H9 (cell line): ENCODE measurements at regions not wholly inside any gene's neighbourhood (a gene's known extent, or its start where the extent isn't known, plus 50 kb on each side); places are given as distances from the start of the nearest gene placed in this dataset.
A peak's percentile ranks its signal among the peaks of the same experiment; 100 is the strongest.

ENCODE experiments used
- DNase-seq: peaks from one replicate; pipeline ENCODE4 v3.0.0-alpha.2; 2017
- H2AFZ ChIP-seq: one replicate; pipeline ENCODE4 v1.6.1; 2013; ENCODE audit warnings: mild to moderate bottlenecking, low read length, control low read depth, moderate library complexity
- H2AK5ac ChIP-seq: 2 replicates; pipeline ENCODE4 v1.6.1; 2013; ENCODE audit warnings: low read length, control low read depth, mixed read lengths; ENCODE audit not compliant: insufficient read length
- H2BK120ac ChIP-seq: one replicate; pipeline ENCODE4 v1.6.1; 2013; ENCODE audit warnings: low read depth, mild to moderate bottlenecking, low read length, control low read depth, inconsistent platforms; ENCODE audit not compliant: poor library complexity, severe bottlenecking
- H2BK12ac ChIP-seq: 2 replicates; pipeline ENCODE4 v1.6.1; 2013; ENCODE audit warnings: low read length, control low read depth, mixed read lengths, low read depth; ENCODE audit not compliant: insufficient read length
- H2BK15ac ChIP-seq: 2 replicates; pipeline ENCODE4 v1.6.1; 2013; ENCODE audit warnings: low read depth, low read length, control low read depth
- H2BK20ac ChIP-seq: one replicate; pipeline ENCODE4 v1.6.1; 2013; ENCODE audit warnings: low read depth, mild to moderate bottlenecking, low read length, control low read depth, inconsistent platforms; ENCODE audit not compliant: poor library complexity, severe bottlenecking
- H2BK5ac ChIP-seq: 2 replicates; pipeline ENCODE4 v1.6.1; 2013; ENCODE audit warnings: low read length, control low read depth, mixed read lengths; ENCODE audit not compliant: insufficient read length
- H3K14ac ChIP-seq: 2 replicates; pipeline ENCODE4 v1.6.1; 2013; ENCODE audit warnings: low read length, control low read depth; ENCODE audit not compliant: insufficient read depth
- H3K18ac ChIP-seq: 2 replicates; pipeline ENCODE4 v1.6.1; 2013; ENCODE audit warnings: low read depth, mild to moderate bottlenecking, mixed read lengths, low read length, control low read depth; ENCODE audit not compliant: insufficient read length
- H3K23ac ChIP-seq: 2 replicates; pipeline ENCODE4 v1.6.1; 2013; ENCODE audit warnings: low read length, control low read depth, mixed read lengths, low read depth; ENCODE audit not compliant: insufficient read length
- H3K23me2 ChIP-seq: 2 replicates; pipeline ENCODE4 v1.6.1; 2013; ENCODE audit warnings: low read depth, mild to moderate bottlenecking, mixed read lengths, low read length, control low read depth; ENCODE audit not compliant: insufficient read length, poor library complexity, severe bottlenecking
- H3K27ac ChIP-seq: 2 replicates; pipeline ENCODE4 v1.5.1; 2013; ENCODE audit warnings: low read length, control low read depth, mixed read lengths, low read depth; ENCODE audit not compliant: insufficient read length
- H3K27me3 ChIP-seq: 2 replicates; pipeline ENCODE4 v1.6.1; 2013; ENCODE audit warnings: low read length, control low read depth, inconsistent platforms; ENCODE audit not compliant: insufficient read depth
- H3K4ac ChIP-seq: 2 replicates; pipeline ENCODE4 v1.6.1; 2013; ENCODE audit warnings: low read depth, mild to moderate bottlenecking, control low read depth, inconsistent platforms, low read length, moderate library complexity
- H3K4me1 ChIP-seq: 2 replicates; pipeline ENCODE4 v1.6.1; 2013; ENCODE audit warnings: low read length, control low read depth, inconsistent platforms; ENCODE audit not compliant: insufficient read depth
- H3K4me2 ChIP-seq: 2 replicates; pipeline ENCODE4 v1.6.1; 2013; ENCODE audit warnings: low read length, control low read depth, mixed read lengths; ENCODE audit not compliant: insufficient read length, insufficient read depth
- H3K56ac ChIP-seq: 2 replicates; pipeline ENCODE4 v1.6.1; 2013; ENCODE audit warnings: low read depth, mild to moderate bottlenecking, mixed read lengths, low read length, control low read depth; ENCODE audit not compliant: insufficient read length
- H3K79me1 ChIP-seq: 2 replicates; pipeline ENCODE4 v1.6.1; 2013; ENCODE audit warnings: low read depth, mild to moderate bottlenecking, moderate library complexity, low read length, control low read depth, inconsistent platforms; ENCODE audit not compliant: insufficient read depth, poor library complexity, severe bottlenecking
- H3K79me2 ChIP-seq: 2 replicates; pipeline ENCODE4 v1.6.1; 2013; ENCODE audit warnings: low read length, control low read depth, inconsistent platforms; ENCODE audit not compliant: insufficient read depth
- H3K9ac ChIP-seq: 2 replicates; pipeline ENCODE4 v1.6.1; 2013; ENCODE audit warnings: low read length, control low read depth, mixed read lengths; ENCODE audit not compliant: insufficient read length; ENCODE audit errors: extremely low read depth
- H3K9me3 ChIP-seq: one replicate; pipeline ENCODE4 v1.6.1; 2013; ENCODE audit warnings: low read depth, low read length, inconsistent platforms; ENCODE audit not compliant: control insufficient read depth
- H3T11ph ChIP-seq: one replicate; pipeline ENCODE4 v1.6.1; 2013; ENCODE audit warnings: mild to moderate bottlenecking, low read length, control low read depth, inconsistent platforms
- H4K20me1 ChIP-seq: one replicate; pipeline ENCODE4 v1.6.1; 2013; ENCODE audit not compliant: control insufficient read depth, insufficient read length, insufficient read depth
- H4K5ac ChIP-seq: 2 replicates; pipeline ENCODE4 v1.6.1; 2013; ENCODE audit warnings: low read depth, mild to moderate bottlenecking, mixed read lengths, low read length, control low read depth; ENCODE audit not compliant: insufficient read length
- H4K8ac ChIP-seq: replicated peaks from 2 replicates; pipeline ENCODE4 v1.6.1; 2013; ENCODE audit warnings: low read length, control low read depth, mixed read lengths, low read depth; ENCODE audit not compliant: insufficient read length
- H4K91ac ChIP-seq: 2 replicates; pipeline ENCODE4 v1.6.1; 2013; ENCODE audit warnings: low read depth, mild to moderate bottlenecking, moderate library complexity, mixed read lengths, low read length, control low read depth; ENCODE audit not compliant: insufficient read length
- H3K27ac Mint-ChIP-seq, 3 experiments: 2 replicates in 2 of 3; 3 replicates in 1 of 3; pipeline ENCODE4 v1.8.0; 2020 to 2021; ENCODE audit warnings: mixed read lengths in 3 of 3, mild to moderate bottlenecking in 1 of 3, moderate library complexity in 1 of 3
- H3K27me3 Mint-ChIP-seq: 2 replicates; pipeline ENCODE4 v1.8.0; 2021; ENCODE audit warnings: low read depth, mild to moderate bottlenecking, moderate library complexity, mixed read lengths
- H3K36me3 Mint-ChIP-seq, 3 experiments: 2 replicates in 2 of 3; 3 replicates in 1 of 3; pipeline ENCODE4 v1.8.0; 2020 to 2021; ENCODE audit warnings: low read depth in 3 of 3, mixed read lengths in 3 of 3; ENCODE audit not compliant: insufficient read depth in 1 of 3
- H3K4me1 Mint-ChIP-seq, 2 experiments: 2 replicates each; pipeline ENCODE4 v1.8.0; 2020; ENCODE audit warnings: mixed read lengths in 2 of 2
- H3K4me3 Mint-ChIP-seq, 2 experiments: 2 replicates in 1 of 2; 3 replicates in 1 of 2; pipeline ENCODE4 v1.8.0; 2020 to 2021; ENCODE audit warnings: mild to moderate bottlenecking in 2 of 2, mixed read lengths in 2 of 2, moderate library complexity in 1 of 2
- H3K9me3 Mint-ChIP-seq, 2 experiments: 2 replicates in 1 of 2; 3 replicates in 1 of 2; pipeline ENCODE4 v1.8.0; 2020; ENCODE audit warnings: mild to moderate bottlenecking in 2 of 2, mixed read lengths in 2 of 2, moderate library complexity in 1 of 2
- WGBS: extraction: QIAGEN DNeasy Blood & Tissue Kit; methylation state at CpG from one replicate; pipeline ENCODE4 v1.1.7; 2013; ENCODE audit warnings: missing lambda C conversion rate, low lambda C conversion rate, mixed read lengths; ENCODE audit not compliant: insufficient read length; ENCODE audit errors: extremely low coverage; 5-methylcytosine and 5-hydroxymethylcytosine counted together
- TF ChIP-seq, protein P1 (sequence below): fragments of 200-600 bp; sonication (generic); conservative IDR thresholded peaks from 3 replicates; pipeline ENCODE4 v1.8.0; 2021; ENCODE audit warnings: antibody characterized with exemption, mild to moderate bottlenecking

DNA sequence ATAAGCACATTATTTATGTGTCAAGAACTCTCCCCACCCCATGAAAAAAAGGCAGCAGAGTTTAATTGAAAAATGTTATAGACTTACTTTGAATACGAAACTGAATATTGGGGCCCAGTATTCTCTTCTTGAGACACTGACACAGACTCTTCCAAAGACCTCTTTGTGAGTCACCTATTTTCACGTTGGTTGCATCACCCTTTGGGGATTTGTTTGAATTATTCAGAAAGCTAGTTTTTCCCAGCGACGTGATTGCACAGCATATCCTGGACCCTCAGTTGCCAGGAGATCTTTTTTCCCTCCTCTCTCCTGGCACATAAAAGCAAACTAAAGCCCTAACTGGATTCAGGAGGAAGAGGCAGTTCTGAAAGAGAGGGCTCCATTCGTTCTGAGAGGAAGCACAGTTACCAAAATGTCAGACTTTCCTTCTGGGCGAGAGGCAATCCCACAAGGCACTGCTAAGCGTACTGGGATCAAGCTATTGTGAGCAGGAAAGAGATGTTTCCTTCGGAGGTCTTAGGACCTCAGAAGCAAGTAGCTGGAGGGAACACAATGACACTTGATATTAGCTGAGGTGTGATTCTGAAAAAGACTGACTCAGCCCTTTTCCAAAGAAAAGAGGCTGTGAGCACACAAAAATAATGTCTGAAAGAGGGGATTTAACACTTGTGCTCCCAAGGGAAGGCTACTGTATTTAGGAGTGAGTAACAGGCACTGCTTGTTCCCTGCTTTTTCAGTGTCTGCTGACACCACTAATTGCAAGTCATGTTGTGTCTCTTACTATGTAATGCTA is 65.8 kb upstream of the CADPS start:
- Histone ChIP-seq H3K4me2 (no peak overlapping the region), H3K4me1 (peaks cover 5% of the 10 kb centered on the region; the same call in 1 of the 2 replicates), H4K20me1 (no peaks in the 10 kb centered on the region), H2BK15ac (no peak overlapping the region), H3K23me2 (no peaks in the 10 kb centered on the region), H2BK120ac (no peak overlapping the region), H3K79me1 (no peaks in the 10 kb centered on the region), H3K18ac (peak overlapping the region; percentile 86), H2AFZ (peak overlapping the region; percentile 89), H3K27ac (no peak overlapping the region), H3K27me3 (no peaks in the 10 kb centered on the region), H3K56ac (no peak overlapping the region), H4K8ac (no peak overlapping the region), H3K14ac (peak overlapping the region; percentile 83; the same call in 1 of the 2 replicates), H3K79me2 (no peaks in the 10 kb centered on the region), H4K5ac (peak overlapping the region; percentile 86), H2BK5ac (no peak overlapping the region), H3K23ac (no peak overlapping the region), H2BK12ac (no peak overlapping the region), H2AK5ac (no peak overlapping the region), H2BK20ac (no peak overlapping the region), H3K4ac (no peak overlapping the region), H3K9me3 (no peaks in the 10 kb centered on the region), H3K9ac (peak overlapping the region; percentile 25), H3T11ph (no peak overlapping the region), H4K91ac (no peak overlapping the region)
- Mint-ChIP-seq H3K4me3 (no peak overlapping the region; a peak in 1 of 5 replicates), H3K36me3 (peaks cover 2 to 12% (median 6%) of the 10 kb centered on the region in 3 experiments; a peak in 4 of 7 replicates), H3K27ac (peak overlapping the region; percentile 71 to 95 (median 85); a peak in 6 of 7 replicates), H3K9me3 (peaks cover 10 to 11% of the 10 kb centered on the region in 2 experiments), H3K4me1 (peaks cover 12 to 13% of the 10 kb centered on the region in 2 experiments), H3K27me3 (no peaks in the 10 kb centered on the region)
- no CpG with 5 or more reads among the region's 8 CpGs for WGBS
- DNase-seq, result no peak
- TF ChIP-seq, protein P1, sequence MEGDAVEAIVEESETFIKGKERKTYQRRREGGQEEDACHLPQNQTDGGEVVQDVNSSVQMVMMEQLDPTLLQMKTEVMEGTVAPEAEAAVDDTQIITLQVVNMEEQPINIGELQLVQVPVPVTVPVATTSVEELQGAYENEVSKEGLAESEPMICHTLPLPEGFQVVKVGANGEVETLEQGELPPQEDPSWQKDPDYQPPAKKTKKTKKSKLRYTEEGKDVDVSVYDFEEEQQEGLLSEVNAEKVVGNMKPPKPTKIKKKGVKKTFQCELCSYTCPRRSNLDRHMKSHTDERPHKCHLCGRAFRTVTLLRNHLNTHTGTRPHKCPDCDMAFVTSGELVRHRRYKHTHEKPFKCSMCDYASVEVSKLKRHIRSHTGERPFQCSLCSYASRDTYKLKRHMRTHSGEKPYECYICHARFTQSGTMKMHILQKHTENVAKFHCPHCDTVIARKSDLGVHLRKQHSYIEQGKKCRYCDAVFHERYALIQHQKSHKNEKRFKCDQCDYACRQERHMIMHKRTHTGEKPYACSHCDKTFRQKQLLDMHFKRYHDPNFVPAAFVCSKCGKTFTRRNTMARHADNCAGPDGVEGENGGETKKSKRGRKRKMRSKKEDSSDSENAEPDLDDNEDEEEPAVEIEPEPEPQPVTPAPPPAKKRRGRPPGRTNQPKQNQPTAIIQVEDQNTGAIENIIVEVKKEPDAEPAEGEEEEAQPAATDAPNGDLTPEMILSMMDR, result no peak
